GM19025 (cell line): ENCODE measurements at regions not wholly inside any gene's neighbourhood (a gene's known extent, or its start where the extent isn't known, plus 50 kb on each side); places are given as distances from the start of the nearest gene placed in this dataset.

Experiments used
- ATAC-seq: cut with Tn5 transposase; IDR thresholded peaks from one replicate; pipeline ENCODE4 v1.9.1; 2021; ENCODE audit warnings: mild to moderate bottlenecking, low read depth, moderate library complexity; ENCODE audit not compliant: unreplicated experiment

DNA sequence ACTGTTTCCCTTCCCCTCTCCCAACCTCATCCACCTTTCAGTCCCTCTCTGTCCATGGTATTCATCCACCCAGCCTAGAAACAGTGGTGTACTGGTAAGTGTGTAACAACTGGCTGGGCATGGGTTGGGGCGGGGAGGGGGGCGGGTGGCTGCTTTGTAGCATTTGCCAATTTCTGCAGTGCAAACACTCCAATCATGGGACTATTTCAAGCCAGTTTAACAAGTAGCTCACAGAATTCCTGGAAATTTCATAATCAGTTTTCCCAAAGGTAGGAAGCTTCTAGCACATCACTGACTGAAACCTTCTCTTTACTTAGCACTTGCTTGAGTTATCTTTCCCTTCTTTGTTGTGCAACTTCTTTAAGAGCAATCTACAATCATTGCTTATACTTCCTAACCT lies 100.8 kb upstream of the WASF3 start:
- no peak for ATAC-seq

DNA sequence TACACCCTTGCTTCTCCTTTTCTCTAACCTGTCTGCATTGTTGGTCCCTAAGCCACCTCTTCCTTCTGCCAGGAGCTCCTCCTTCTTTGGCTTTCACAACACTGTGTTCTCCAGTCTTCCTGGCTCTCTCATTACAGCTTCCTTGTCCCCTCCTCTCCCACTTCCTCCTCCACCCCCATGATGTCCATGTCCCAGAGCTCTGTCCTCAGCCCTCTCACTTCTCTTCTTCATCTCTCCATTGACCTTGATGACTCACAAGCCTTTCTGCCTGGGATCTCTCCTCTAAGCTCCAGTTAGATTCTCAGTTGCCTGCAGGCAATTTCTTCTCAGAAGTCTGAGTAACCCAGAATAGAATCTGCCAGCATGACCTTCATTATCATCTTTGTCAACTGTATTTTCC lies 100.3 kb upstream of the WASF3 start:
- ATAC-seq = no peak

DNA sequence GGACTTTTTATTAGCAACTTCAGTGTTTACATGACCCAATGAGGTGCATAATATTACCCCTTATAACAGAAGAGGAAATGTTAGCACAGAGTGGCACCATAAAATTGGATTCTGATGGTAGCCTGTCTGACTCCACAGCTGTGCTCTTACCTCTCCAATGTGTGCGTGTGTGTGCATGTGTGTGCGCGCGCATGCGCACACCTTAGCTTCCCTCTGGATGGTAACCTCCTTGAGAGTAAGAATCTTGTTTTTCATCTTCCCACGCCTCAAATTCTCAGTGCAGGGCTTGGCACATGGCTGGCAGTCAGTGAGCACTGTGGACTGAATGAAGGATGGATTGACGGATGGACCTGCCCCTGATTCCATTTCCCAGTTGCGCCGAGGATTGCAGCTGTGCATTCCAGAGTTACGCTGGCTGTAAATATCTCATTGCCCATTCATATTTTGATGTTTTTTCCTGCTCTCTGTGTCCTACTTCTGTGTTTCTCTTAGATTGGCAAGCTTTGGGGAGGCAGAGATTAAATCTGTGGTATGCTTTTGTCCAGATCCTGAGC lies 99.2 kb upstream of the WASF3 start:
- ATAC-seq = no peak

DNA sequence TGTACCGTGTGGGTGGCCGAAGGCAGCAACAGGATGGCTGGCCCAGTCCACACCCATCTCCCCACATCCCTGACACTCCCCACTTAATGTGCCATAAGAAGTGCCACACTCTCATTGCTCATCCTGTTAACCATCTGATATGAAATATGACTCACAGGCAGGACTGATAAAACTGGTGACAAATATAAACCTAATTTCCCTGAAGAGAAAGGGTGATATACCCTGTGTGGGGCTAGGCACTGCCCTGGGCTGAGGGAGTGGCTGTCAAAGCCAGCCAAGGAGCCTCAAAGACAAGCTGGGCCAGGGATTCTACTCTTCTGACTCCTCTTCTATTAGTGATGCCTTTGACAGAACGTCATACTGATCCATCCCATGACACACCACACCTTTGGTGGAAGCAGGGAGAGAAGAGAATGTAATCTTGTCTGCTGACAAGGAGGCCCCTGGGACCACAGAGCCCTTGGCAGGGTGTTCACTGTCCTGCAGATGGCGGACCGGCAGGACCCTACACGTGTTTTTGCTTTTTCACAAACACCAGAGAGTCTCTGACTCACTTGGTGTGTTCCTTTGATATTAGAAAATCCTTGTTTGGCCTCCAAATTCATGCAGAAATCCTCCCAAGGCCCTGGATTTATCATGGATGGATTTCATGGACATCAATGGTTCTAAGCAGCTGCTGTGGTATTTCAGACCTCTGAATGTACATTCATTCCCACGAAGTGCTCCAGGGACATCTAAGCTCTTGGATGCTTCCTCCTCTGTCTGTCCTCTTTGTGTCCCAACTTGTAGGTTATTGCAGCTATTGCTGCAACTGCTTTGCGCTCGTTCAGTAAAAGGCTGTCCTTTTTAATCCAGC lies 98.0 kb upstream of the WASF3 start:
- no peak for ATAC-seq

DNA sequence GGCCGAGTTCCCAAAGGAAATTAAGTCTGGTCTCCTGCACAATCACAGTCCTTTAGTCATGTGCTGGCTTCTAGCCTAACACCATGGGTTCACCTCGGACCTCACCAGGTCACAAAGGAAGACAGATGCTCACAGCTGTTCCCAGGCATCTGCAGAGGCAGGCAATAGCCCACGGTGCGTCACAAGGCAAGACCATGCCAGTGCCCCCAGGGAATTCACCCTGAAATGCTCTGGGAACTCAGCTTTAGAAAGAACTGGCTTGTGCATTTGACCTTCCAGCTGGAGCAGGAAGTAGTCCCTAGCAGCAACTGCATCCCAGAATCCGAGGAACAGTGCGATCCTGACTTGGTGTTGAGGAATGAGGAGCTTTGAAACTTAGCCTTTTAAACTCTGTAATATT lies 96.8 kb upstream of the WASF3 start:
- ATAC-seq = no peak

DNA sequence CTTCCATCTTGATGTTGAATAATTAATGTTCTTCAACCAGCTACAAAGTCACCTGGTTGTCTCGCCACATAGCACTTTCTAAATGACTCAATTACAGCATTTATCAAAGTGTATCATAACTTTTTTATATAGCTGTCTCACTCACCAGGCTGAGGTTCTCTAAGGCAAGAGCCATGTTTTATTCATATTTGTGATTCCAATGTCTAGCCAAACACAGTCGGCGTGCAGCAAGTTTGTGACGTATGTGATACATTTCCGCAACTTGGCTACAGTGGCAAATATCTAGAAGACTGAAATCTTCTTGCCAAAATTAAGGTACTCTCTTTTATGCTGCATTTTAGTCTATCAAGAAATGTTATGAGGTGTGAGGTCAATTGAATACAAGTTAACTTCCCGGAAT lies 94.2 kb upstream of the WASF3 start:
- ATAC-seq = no peak

DNA sequence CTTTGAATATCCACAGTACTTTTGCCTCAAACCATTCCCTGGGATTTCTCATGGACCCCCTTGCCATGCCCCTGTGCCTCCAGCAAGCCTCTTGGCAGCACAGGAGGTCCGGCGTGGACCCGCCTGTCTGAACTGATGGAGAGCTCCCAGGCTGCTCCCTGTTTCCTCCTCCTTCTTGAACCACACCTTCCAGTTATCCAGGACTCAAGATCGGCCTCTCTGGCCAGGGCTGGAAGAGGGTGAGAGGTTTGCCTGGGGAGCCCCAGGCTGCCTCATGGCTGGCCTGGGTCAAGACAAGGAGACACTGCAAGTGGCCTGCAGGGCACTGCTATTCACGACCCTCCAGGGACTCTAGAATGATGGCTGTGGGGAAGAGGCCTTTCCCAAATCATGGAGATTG lies 93.6 kb upstream of the WASF3 start:
- no peak for ATAC-seq

DNA sequence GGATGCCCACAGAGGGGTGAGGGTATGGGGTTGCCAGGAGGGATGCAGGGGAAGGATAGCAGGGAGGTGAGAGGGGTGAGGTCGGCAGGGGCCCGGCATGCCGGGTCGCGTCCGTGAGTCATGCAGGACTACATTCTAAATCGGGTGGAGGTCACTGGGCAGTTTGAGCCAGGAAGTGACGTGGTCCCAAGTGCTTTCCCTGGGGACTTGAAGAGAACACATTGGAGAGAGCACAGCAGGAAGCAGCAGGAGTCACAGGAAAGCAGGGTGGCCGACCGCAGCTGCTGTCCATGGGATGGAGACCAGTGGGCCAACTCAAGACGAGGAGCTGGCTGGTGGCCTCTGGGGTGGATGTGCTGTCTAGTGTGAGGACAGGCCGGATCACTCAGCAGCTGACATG lies 92.0 kb upstream of the WASF3 start:
- no peak for ATAC-seq

DNA sequence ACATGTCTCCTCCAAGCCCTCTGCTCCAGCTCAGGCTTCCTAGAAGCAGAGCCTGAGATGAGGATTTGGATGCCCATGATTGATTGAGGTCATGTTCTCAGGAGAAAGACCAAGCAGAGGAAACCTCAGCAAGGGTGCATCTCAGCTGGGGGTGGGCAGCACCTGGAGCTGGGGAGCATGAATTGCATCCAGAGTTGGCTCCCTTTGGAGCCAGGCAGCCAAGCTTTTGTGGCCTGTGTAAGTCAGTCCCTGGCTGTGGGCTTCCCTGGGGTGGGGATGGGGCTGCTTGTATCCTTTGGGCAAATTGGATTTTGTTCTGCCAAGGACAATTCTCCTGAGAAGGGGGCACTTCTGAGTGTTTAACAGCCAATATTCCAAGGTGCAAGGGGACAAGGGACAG lies 91.5 kb upstream of the WASF3 start:
- no peak for ATAC-seq

DNA sequence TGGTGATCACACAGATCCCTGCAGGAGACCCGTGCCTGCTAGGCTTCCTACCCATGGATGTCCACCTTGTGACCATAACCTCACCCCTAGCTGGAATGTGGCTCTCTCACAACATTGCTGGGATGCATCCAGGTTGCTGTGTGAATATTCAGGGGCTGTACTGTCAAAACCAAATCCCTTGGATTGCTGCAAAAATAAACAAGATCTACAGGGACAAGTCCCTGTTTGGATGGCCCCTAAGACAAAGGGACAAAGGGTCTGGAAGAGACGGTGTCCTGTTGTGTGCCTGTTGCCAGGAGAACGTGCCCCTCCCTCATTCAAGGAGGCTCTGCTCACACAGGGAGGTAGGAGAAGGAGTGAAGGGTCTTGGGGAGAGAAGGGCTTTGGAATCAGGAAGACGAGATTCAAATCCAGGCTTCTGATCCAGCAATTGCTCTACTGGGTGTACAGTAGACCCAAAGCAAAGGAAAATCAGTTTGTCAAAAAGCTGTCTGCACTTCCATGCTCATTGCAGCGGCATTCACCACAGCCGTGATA lies 89.2 kb upstream of the WASF3 start:
- ATAC-seq = no peak

DNA sequence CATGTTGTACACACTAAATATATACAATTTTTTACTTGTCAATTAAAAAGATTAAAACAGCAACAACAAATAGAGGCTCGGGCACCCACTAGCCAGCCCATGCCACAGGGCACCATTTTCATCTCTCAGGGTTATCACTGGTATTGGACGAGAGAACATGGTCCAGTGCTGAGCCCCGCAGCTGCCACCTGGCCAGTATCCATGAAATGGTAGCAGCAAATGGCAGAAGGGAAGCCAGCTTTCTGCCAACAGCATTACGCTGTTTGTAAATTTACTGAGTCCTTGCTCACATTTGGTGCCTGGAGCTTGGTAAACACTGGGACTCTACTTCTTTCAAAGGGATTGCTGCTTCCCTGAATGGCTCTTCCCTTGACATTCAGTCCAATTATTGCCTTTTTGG lies 87.9 kb upstream of the WASF3 start:
- no peak for ATAC-seq

DNA sequence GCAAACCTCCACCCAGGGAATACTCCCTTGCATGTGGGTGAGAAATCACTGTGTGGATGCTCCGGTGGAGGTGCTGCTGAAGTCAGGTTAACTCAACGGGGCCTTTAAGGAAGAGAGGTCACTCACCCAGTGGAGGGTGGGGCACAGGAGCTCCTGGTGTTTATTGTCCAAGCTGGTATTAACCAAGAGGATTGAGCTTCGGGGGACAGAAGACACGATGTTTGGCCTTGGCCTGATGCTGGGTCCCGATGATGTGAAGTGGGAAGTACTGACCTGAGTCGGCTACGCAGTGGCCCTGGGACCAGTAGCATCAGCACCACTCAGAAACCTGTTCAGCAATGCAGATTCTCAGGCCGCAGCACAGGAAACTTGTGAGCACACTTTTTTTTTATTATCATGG lies 85.7 kb upstream of the WASF3 start:
- no peak for ATAC-seq

DNA sequence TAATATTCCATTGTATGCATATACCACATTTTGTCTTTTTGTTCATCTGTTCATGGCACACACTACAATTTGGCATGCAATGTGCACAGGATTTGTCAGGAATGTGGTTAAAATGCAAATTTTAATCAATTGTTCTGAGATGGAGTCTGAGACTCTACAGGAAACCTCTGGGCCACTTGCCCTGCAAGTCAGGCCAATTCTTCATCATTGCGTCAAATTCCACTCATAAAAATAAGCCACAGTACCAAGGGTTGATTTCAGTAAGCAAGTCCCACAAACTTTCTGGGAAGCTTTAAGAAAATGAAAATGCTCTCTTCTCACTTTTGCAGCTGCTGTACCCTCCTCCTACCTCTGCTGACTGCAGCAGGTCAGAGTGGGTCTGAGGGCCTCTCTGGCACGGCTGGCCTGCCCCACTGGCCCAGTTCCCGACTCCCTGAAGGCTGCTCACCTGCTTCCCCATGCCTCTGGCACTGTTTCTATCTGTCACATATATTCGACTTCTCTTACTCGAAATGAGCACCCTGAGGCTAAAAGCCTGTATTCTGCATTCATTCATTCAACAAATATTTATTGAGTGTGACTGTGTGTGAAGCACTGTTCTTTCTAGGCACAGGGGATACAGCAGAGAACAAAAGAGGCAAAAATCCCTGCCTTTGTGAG lies 83.8 kb upstream of the WASF3 start:
- no peak for ATAC-seq

DNA sequence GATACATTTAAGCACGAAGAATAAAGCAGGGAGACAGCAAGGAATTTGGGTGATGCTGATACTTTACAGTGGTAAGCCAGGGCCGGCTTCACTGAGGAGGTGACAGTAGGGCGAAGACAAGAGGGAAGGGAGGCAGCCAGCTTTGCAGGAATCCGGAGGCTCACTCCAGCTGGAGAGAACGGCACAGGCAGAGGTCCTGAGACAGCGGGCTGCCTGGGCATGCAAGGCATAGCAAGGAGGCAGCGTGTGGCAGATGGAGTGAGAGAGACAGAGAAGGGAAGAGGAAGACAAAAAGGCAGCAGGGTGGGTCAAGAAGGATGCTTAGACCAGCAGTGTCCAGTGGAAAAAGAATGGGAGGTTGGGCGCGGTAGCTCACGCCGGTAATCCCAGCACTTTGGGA lies 83.2 kb upstream of the WASF3 start:
- no peak for ATAC-seq

DNA sequence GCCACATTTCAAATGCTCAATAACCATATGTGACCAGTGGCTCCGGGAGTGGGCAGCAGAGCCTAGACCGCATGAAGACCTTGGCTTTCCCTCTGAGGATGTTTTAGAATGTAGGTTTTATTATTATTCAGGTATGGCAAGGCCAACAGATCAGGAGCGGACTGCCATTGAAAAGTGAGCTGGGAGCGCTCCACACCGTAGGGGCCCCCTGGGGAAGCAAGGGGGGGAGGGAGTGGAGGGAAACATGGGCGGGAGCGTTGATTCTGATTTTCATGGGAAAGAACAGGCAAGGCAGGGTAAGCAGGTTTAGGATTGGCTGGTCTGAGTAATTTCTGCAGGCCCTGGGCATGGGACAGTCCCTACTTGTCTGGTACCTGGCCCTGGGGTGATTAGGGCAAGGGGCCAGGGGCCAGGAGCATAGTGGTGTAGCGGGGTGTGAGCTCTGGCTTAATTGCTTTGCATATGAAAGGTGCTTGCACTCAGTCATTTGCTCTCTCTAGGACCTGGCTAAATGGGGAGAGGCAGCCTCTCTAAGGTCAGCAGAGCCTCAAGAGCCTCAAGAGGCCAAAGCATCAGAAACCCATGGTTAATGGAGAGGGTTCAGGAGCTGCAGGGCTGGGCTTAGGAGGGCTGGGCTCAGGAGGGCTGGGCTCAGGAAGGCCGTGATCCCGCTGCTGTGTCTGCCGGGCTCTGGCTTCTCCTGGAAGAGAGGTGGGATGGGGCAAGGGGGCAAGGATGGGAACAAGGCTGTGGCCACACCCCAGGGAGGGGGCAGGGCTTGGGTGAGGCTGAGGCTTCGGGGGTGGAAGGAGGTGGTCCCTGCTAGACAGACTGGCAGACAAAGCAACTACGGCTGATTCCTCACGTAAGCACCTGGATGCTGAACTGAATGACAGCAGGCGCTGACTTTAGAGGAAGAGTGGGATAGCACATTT lies 82.0 kb upstream of the WASF3 start:
- no peak for ATAC-seq

DNA sequence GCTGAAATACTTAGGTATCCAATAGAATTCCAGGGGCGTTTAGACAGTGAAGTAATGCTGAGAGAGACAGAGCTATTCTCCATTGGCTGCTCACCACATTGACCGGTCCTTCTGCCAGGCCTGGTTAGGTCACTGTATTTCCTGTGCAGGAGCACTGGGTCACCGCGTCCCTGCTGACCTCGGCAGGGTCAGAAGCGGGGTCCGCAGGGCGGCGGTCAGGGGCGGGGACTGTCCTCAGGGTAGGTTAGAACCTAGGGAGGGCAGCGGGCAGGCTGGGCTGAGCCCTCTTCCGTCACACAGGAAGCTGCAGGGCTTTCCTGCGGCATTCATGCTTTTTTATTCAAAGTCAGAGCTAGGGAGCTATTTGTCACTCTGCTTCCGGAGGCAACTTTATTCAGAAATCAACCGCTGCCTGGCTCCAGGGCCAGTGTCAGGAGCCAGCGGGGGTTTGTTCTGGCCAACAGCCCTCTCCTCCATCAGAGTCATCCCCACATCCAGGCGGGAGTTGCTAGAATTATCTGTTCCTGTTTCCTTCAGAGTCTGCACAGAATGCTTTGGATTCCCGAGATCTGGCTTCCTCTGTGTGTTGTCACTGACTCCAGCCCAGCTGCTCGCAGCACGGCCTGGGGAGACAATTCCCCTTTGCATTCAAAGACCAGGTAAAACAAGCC lies 81.2 kb upstream of the WASF3 start:
- ATAC-seq = no peak

DNA sequence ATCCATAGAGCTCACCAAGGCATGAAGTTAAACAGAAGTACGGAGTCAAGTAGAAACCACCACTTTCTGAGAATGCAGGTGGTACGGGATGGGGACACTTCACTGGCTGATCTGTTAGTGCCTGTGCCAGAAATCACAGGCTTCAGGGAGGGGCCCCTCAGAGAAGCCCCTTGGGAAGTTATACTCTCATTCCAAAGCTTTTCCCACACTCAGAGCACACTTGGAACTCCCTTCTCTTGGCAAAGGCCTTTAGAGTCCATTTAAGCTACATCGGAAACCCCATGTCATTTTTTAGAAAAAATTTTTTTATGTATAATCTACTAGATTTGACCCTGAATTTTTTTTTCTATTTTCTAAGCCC lies 80.7 kb upstream of the WASF3 start:
- ATAC-seq = no peak

DNA sequence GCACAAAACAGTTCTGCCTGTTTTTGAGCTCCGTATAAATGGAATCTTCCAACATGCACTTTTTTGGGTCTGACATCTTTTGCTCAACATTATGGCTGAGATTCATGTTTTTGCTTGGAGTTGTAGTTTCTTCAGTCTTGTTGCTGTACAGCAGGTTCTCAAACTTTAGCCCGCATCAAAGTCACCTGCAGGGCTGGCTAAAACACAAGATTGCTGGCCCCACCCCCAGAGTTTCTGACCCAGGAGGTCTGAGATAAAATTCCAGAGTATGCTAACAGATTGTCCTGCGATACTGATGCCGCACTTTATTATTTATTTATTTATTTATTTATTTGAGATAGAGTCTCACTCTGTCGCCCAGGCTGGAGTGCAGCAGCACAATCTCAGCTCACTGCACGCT lies 79.8 kb upstream of the WASF3 start:
- ATAC-seq = no peak

DNA sequence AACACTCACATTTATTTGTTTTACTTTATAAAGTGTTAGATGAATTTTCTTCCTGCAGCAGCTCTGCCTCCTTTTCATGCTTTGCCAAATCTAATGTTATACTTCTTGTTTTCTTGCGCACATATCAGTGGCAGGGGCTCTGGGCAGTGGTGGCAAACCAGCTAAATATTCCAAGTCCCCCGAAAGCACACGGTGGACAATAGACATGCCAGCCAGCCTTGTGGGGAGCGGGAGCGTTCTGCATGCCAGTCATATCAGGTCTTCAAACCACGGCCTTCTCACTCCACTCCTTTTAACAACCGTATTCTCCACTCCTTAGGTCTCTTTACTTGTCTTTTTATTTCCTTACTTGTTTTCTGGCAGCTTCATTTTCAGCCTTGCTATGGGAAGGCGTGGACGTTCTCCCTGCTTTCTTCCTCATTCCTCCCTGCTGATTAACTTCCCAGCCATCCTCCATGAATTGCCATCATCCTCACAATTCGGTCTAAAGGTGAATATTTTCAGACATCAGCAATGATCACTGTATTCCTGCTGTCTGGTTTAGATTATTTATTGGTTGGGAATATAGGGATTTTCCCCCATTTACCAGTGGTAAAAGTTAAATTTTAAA lies 77.1 kb upstream of the WASF3 start:
- no peak for ATAC-seq
